Stomach (tissue), 8 donors: ENCODE measurements at regions not wholly inside any gene's neighbourhood (a gene's known extent, or its start where the extent isn't known, plus 50 kb on each side); places are given as distances from the start of the nearest gene placed in this dataset.
A peak's percentile ranks its signal among the peaks of the same experiment; 100 is the strongest.

Source experiments
- DNase-seq, 2 donors: peaks; one replicate each; pipeline versions ENCODE4 v3.0.0 to v3.0.0-alpha.2; 2013 to 2019
- H3K27ac ChIP-seq, 5 donors: fragments of 200-600 bp in 4 of 5; sonication (generic) in 4 of 5; one replicate each; pipeline ENCODE4 v1.5.1; 2013 to 2019; ENCODE audit warnings: mild to moderate bottlenecking in 1 of 5, moderate library complexity in 1 of 5
- H3K27me3 ChIP-seq, 3 donors: fragments of 200-600 bp; sonication (generic); one replicate each; pipeline ENCODE4 v1.5.1; 2017 to 2019; ENCODE audit warnings: mixed run types in 1 of 3
- H3K36me3 ChIP-seq, 4 donors: fragments of 200-600 bp; sonication (generic); 1 replicate in 3 of 4; 2 replicates in 1 of 4; pipeline ENCODE4 v1.5.1; 2016 to 2019
- H3K4me1 ChIP-seq, 4 donors: fragments of 200-600 bp; sonication (generic); one replicate each; pipeline ENCODE4 v1.5.1; 2016 to 2019
- H3K4me3 ChIP-seq, 4 donors: fragments of 200-600 bp; sonication (generic) in 3 of 4; one replicate each; pipeline ENCODE4 v1.5.1; 2016 to 2019; ENCODE audit warnings: mild to moderate bottlenecking in 1 of 4
- H3K9me3 ChIP-seq, 4 donors: fragments of 200-600 bp; sonication (generic); one replicate each; pipeline ENCODE4 v1.5.1; 2016 to 2019
- EP300 ChIP-seq: sonication (generic); formaldehyde crosslinking; IDR thresholded peaks from one replicate; pipeline ENCODE4 v1.6.1; 2017; ENCODE audit warnings: antibody characterized with exemption
- POLR2A ChIP-seq, 4 donors: fragments of 450-650 bp; IDR thresholded peaks; one replicate each; pipeline ENCODE4 v1.6.1; 2016; ENCODE audit warnings: antibody characterized with exemption in 4 of 4, control low read depth in 2 of 4, mild to moderate bottlenecking in 1 of 4, moderate library complexity in 1 of 4
- POLR2AphosphoS5 ChIP-seq, 3 donors: sonication (generic); formaldehyde crosslinking; IDR thresholded peaks; one replicate each; pipeline ENCODE4 v1.6.1; 2016; ENCODE audit warnings: antibody characterized with exemption in 3 of 3
- WGBS, 5 donors: extraction: QIAGEN DNeasy Blood & Tissue Kit in 3 of 5; methylation state at CpG; one replicate each; pipeline versions ENCODE4 v1.1.5 to v1.1.7; 2013 to 2018; 5-methylcytosine and 5-hydroxymethylcytosine counted together
- intact Hi-C: fragments of 100-400 bp; cut with DNase I; formaldehyde crosslinking; loops from one replicate; pipeline ENCODE4 v1.15.1; 2023; ENCODE audit warnings: low total_unique reads
- TF ChIP-seq, protein P1 (sequence below), 7 experiments: fragments of 450-650 bp in 4 of 7; fragments of 200-600 bp in 3 of 7; sonication (generic) in 3 of 7; IDR thresholded peaks; one replicate each; pipeline ENCODE4 v1.5.1; 2016 to 2019; ENCODE audit warnings: antibody characterized with exemption in 7 of 7, control low read depth in 2 of 7, mild to moderate bottlenecking in 1 of 7
- donor health status: healthy with polysubstance abuse.
- donor health status: Bipolar disorder and iron deficiency.
- donor health status: healthy.

DNA sequence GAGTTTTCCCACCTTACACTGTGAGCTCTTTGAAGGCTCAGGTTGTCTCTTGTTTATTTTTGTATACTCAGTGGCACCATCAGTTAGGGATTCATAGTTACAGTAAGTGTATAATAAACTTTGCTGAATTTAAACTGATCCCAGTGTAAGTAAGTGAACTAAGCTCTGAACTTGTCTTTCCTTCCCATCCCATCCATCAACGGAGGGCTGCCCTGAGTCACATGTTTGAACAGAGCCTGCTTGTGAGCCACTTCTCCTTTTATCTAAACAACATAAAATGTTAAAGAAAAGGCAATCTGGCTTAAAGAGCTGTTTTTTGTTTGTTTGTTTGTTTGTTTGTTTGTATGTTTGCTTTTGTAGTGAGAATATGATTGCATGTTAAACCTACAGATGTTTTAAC lies 185.7 kb upstream of the MARCKS start:
- Histone ChIP-seq H3K36me3 (no peaks in the 10 kb centered on the region), H3K27me3 (no peaks in the 10 kb centered on the region), H3K27ac (no peak overlapping the region), H3K4me3 (no peak overlapping the region), H3K4me1 (peaks cover 25 to 52% (median 40%) of the 10 kb centered on the region in 4 donors), H3K9me3 (no peaks in the 10 kb centered on the region)
- DNase-seq = peak in 1 of 2 donors; percentile 38
- WGBS, 5 donors = 11 to 48% (median 38%) methylated on average over 1 of the region's 1 CpG
- intact Hi-C loops = no loop called here
- TF ChIP-seq, protein P1, sequence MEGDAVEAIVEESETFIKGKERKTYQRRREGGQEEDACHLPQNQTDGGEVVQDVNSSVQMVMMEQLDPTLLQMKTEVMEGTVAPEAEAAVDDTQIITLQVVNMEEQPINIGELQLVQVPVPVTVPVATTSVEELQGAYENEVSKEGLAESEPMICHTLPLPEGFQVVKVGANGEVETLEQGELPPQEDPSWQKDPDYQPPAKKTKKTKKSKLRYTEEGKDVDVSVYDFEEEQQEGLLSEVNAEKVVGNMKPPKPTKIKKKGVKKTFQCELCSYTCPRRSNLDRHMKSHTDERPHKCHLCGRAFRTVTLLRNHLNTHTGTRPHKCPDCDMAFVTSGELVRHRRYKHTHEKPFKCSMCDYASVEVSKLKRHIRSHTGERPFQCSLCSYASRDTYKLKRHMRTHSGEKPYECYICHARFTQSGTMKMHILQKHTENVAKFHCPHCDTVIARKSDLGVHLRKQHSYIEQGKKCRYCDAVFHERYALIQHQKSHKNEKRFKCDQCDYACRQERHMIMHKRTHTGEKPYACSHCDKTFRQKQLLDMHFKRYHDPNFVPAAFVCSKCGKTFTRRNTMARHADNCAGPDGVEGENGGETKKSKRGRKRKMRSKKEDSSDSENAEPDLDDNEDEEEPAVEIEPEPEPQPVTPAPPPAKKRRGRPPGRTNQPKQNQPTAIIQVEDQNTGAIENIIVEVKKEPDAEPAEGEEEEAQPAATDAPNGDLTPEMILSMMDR (IDR thresholded peaks at IDR 0.05) = no peak
- TF ChIP-seq POLR2A (IDR thresholded peaks at IDR 0.05) (no peak), POLR2AphosphoS5 (IDR thresholded peaks at IDR 0.05) (no peak), EP300 (no peak)

DNA sequence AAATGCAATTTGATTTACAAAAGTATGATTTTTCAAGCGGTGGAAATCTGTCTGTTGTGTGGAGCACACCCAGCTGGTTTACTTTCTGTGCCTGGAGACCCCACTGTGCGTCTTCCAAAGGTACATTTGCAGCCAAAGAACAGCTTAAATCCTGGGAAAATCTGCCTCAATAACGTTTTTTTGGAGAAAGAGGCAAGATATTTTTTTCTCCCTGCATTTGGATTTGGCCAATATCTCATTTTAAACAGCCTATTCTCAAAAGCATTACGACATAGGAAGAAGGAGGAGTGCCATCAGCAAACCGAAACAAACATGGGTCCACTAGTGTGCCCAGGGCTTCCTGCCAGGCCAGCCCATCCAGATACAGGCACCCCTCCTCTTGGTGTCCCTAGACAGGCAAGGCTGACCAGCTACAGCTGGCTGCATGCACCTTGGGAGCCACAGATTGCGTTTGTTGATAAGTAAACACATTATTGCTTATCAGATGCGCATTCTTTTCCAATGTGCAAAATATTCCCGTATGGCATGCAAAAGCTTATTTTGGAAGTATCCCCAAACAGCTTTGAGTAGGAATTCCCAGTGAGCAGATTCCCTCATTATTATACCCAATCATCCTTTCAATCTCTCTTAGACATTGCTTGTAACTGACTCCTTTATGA lies 184.5 kb upstream of the MARCKS start:
- TF ChIP-seq, protein P1 (IDR thresholded peaks at IDR 0.05) = no peak
- TF ChIP-seq EP300 (no peak), POLR2AphosphoS5 (IDR thresholded peaks at IDR 0.05) (no peak), POLR2A (IDR thresholded peaks at IDR 0.05) (no peak)
- 28 to 42% (median 32%) methylated on average over 8 of the region's 8 CpGs for WGBS, 5 donors

DNA sequence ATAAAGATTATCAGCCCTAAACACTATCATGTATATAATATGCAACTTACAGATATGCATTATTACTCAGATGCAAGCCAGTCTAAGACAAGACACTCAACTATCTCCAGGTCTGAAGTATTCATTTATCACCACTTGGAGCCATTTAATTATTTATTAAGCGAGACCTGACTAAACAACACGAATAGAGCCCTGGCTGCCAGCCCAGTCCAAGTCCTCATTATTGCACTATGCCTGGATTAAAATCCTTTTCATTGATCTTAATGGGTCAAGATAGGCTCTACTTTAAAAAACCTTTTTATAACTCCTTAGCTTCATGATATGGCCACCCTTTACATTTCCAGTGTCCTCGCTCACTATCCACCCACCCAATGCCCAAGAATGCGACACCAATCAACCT lies 183.1 kb upstream of the MARCKS start:
- H3K4me3 ChIP-seq = no peak overlapping the region
- peak overlapping the region in 1 of 5 donors; percentile 42 for H3K27ac ChIP-seq
- no peaks in the 10 kb centered on the region for H3K27me3 ChIP-seq
- intact Hi-C loops = no loop called here
- WGBS, 5 donors = 38 to 58% (median 54%) methylated on average over 4 of the region's 4 CpGs
- no peaks in the 10 kb centered on the region for H3K36me3 ChIP-seq
- no peaks in the 10 kb centered on the region for H3K9me3 ChIP-seq
- TF ChIP-seq, protein P1 (IDR thresholded peaks at IDR 0.05) = no peak
- DNase-seq = peak in 1 of 2 donors; percentile 48
- H3K4me1 ChIP-seq = peaks cover 23 to 55% (median 46%) of the 10 kb centered on the region in 4 donors

More for the DNA sequence above, 184.5 kb upstream of the MARCKS start:
- peak; percentile 45 to 82 for DNase-seq
- Histone ChIP-seq H3K27ac (peak overlapping the region; percentile 43 to 71 (median 60)), H3K9me3 (no peaks in the 10 kb centered on the region), H3K4me3 (peak overlapping the region; percentile 10 to 29 (median 24)), H3K27me3 (no peaks in the 10 kb centered on the region), H3K36me3 (no peaks in the 10 kb centered on the region), H3K4me1 (peaks cover 25 to 64% (median 48%) of the 10 kb centered on the region in 4 donors)
- intact Hi-C loops = no loop called here

DNA sequence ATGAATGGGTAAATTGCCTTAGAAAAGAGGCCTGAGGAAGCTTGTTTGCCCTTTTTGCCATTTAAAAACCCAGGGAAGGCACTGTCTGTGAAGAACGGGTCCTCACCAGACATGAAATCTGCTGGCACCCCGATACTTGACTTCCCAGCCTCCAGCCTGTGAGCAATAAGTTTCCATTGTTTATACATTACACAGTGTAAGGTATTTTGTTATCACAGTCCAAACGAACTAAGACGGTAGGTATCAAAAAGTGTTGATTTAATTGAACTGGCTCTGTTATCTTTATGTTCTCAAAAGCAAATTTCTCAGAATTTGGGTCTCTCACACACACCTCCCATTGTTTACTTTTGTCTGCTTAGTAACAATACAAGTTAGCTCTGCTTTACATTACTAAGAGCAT lies 181.1 kb upstream of the MARCKS start:
- intact Hi-C loops = no loop called here
- whole genome bisulfite sequencing, 5 donors = 33 to 57% (median 41%) methylated on average over 4 of the region's 4 CpGs
- DNase-seq = peak; percentile 26 to 44
- TF ChIP-seq POLR2A (IDR thresholded peaks at IDR 0.05) (no peak), POLR2AphosphoS5 (IDR thresholded peaks at IDR 0.05) (peak in 2 of 3 donors; percentile 27 to 37)
- Histone ChIP-seq H3K9me3 (no peaks in the 10 kb centered on the region), H3K27me3 (no peaks in the 10 kb centered on the region), H3K4me3 (no peak overlapping the region), H3K36me3 (no peaks in the 10 kb centered on the region), H3K27ac (peak overlapping the region; percentile 53 to 80 (median 65)), H3K4me1 (peaks cover 19 to 63% (median 49%) of the 10 kb centered on the region in 4 donors)

DNA sequence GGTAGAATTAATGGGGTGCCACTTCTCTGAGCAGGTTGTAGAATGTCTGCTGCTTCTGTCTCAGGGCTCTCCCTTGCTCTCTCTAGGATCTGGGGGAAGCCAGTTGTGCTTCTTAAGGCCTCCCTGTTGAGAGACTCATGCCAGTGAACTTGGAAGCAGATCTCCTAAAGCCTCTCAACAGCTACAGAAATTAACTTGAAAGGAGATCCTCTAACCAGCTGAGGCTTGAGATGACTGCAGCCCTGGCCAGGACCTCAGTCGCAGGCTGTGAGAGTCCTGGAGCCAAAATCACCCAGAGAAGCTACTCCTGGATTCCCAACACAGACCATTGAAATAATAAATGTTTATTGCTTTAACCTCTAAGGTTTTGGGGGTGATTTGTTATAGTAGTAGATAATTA lies 180.2 kb upstream of the MARCKS start:
- H3K27ac ChIP-seq = peak overlapping the region; percentile 16 to 66 (median 53)
- 49 to 100% (median 64%) methylated on average over 1 of the region's 1 CpG for WGBS, 5 donors
- TF ChIP-seq, protein P1 (IDR thresholded peaks at IDR 0.05) = no peak
- TF ChIP-seq POLR2AphosphoS5 (IDR thresholded peaks at IDR 0.05) (no peak), POLR2A (IDR thresholded peaks at IDR 0.05) (no peak), EP300 (no peak)

More for the DNA sequence above, 180.2 kb upstream of the MARCKS start:
- Histone ChIP-seq H3K4me3 (no peak overlapping the region), H3K4me1 (peaks cover 14 to 58% (median 40%) of the 10 kb centered on the region in 4 donors), H3K27me3 (no peaks in the 10 kb centered on the region), H3K36me3 (no peaks in the 10 kb centered on the region), H3K9me3 (no peaks in the 10 kb centered on the region)
- intact Hi-C loops = no loop called here
- DNase-seq = no peak
